ENCODE measurements at regions not wholly inside any gene's neighbourhood (a gene's known extent, or its start where the extent isn't known, plus 50 kb on each side); places are given as distances from the start of the nearest gene placed in this dataset.
"Not testable (repeated sequence)": the region's sequence is repeated elsewhere in the genome, so short reads cannot be mapped to it uniquely, and the experiment has no call there.

GRCh38 chr1:196366-196765 lies 255.1 kb downstream of the OR4F29 start:
- POLR2A ChIA-PET; H3K27ac ChIP-seq (ENCODE audit: extremely low read depth, low read depth, low read length); H3K36me3 ChIP-seq (ENCODE audit: control insufficient read depth in 2 of 2, insufficient read depth in 1 of 2, low read length in 2 of 2); H3K4me1 ChIP-seq (ENCODE audit: control insufficient read depth, insufficient read depth, low read length); CTCF ChIA-PET; H3K9me3 ChIP-seq (ENCODE audit: control insufficient read depth, insufficient read depth, low read depth, low read length); H3K4me3 ChIP-seq (ENCODE audit: low read depth, low read length): not testable (repeated sequence)

- H3K4me1 ChIP-seq (ENCODE audit: control insufficient read depth, insufficient read depth, low read length); H3K36me3 ChIP-seq (ENCODE audit: control insufficient read depth in 2 of 2, insufficient read depth in 1 of 2, low read length in 2 of 2); H3K9me3 ChIP-seq (ENCODE audit: control insufficient read depth, insufficient read depth, low read depth, low read length); CTCF ChIA-PET; POLR2A ChIA-PET; H3K4me3 ChIP-seq (ENCODE audit: low read depth, low read length); H3K27ac ChIP-seq (ENCODE audit: extremely low read depth, low read depth, low read length): not testable (repeated sequence)
Measured at GRCh38 chr1:191296-192049, 260.0 kb downstream of the OR4F29 start.

- H3K9me3 ChIP-seq (ENCODE audit: control insufficient read depth, insufficient read depth, low read depth, low read length); H3K4me1 ChIP-seq (ENCODE audit: control insufficient read depth, insufficient read depth, low read length); H3K4me3 ChIP-seq (ENCODE audit: low read depth, low read length); H3K27ac ChIP-seq (ENCODE audit: extremely low read depth, low read depth, low read length); POLR2A ChIA-PET; CTCF ChIA-PET; H3K36me3 ChIP-seq (ENCODE audit: control insufficient read depth in 2 of 2, insufficient read depth in 1 of 2, low read length in 2 of 2): not testable (repeated sequence)
Measured at GRCh38 chr1:190678-191077, 260.8 kb downstream of the OR4F29 start.

GRCh38 chr1:189915-190314 lies 261.6 kb downstream of the OR4F29 start:
- H3K4me1 ChIP-seq (ENCODE audit: control insufficient read depth, insufficient read depth, low read length); H3K27ac ChIP-seq (ENCODE audit: extremely low read depth, low read depth, low read length); H3K36me3 ChIP-seq (ENCODE audit: control insufficient read depth in 2 of 2, insufficient read depth in 1 of 2, low read length in 2 of 2); POLR2A ChIA-PET; H3K9me3 ChIP-seq (ENCODE audit: control insufficient read depth, insufficient read depth, low read depth, low read length); H3K4me3 ChIP-seq (ENCODE audit: low read depth, low read length); CTCF ChIA-PET: not testable (repeated sequence)

GRCh38 chr1:189270-189669 lies 262.2 kb downstream of the OR4F29 start:
- H3K9me3 ChIP-seq (ENCODE audit: control insufficient read depth, insufficient read depth, low read depth, low read length); H3K4me1 ChIP-seq (ENCODE audit: control insufficient read depth, insufficient read depth, low read length); H3K36me3 ChIP-seq (ENCODE audit: control insufficient read depth in 2 of 2, insufficient read depth in 1 of 2, low read length in 2 of 2); H3K4me3 ChIP-seq (ENCODE audit: low read depth, low read length); CTCF ChIA-PET; POLR2A ChIA-PET; H3K27ac ChIP-seq (ENCODE audit: extremely low read depth, low read depth, low read length): not testable (repeated sequence)

GRCh38 chr1:187298-187697 lies 264.2 kb downstream of the OR4F29 start:
- H3K27ac ChIP-seq (ENCODE audit: extremely low read depth, low read depth, low read length); H3K9me3 ChIP-seq (ENCODE audit: control insufficient read depth, insufficient read depth, low read depth, low read length); H3K4me3 ChIP-seq (ENCODE audit: low read depth, low read length); POLR2A ChIA-PET; H3K4me1 ChIP-seq (ENCODE audit: control insufficient read depth, insufficient read depth, low read length); H3K36me3 ChIP-seq (ENCODE audit: control insufficient read depth in 2 of 2, insufficient read depth in 1 of 2, low read length in 2 of 2); CTCF ChIA-PET: not testable (repeated sequence)

GRCh38 chr1:186691-187131 lies 264.8 kb downstream of the OR4F29 start:
- POLR2A ChIA-PET; H3K9me3 ChIP-seq (ENCODE audit: control insufficient read depth, insufficient read depth, low read depth, low read length); CTCF ChIA-PET; H3K27ac ChIP-seq (ENCODE audit: extremely low read depth, low read depth, low read length); H3K36me3 ChIP-seq (ENCODE audit: control insufficient read depth in 2 of 2, insufficient read depth in 1 of 2, low read length in 2 of 2); H3K4me1 ChIP-seq (ENCODE audit: control insufficient read depth, insufficient read depth, low read length); H3K4me3 ChIP-seq (ENCODE audit: low read depth, low read length): not testable (repeated sequence)

- POLR2A ChIA-PET; CTCF ChIA-PET; H3K27ac ChIP-seq (ENCODE audit: extremely low read depth, low read depth, low read length); H3K4me1 ChIP-seq (ENCODE audit: control insufficient read depth, insufficient read depth, low read length); H3K4me3 ChIP-seq (ENCODE audit: low read depth, low read length); H3K9me3 ChIP-seq (ENCODE audit: control insufficient read depth, insufficient read depth, low read depth, low read length); H3K36me3 ChIP-seq (ENCODE audit: control insufficient read depth in 2 of 2, insufficient read depth in 1 of 2, low read length in 2 of 2): not testable (repeated sequence)
Measured at GRCh38 chr1:186223-186622, 265.3 kb downstream of the OR4F29 start.

GRCh38 chr1:185526-185925 lies 266.0 kb downstream of the OR4F29 start:
- CTCF ChIA-PET; H3K36me3 ChIP-seq (ENCODE audit: control insufficient read depth in 2 of 2, insufficient read depth in 1 of 2, low read length in 2 of 2); H3K27ac ChIP-seq (ENCODE audit: extremely low read depth, low read depth, low read length); H3K9me3 ChIP-seq (ENCODE audit: control insufficient read depth, insufficient read depth, low read depth, low read length); POLR2A ChIA-PET; H3K4me1 ChIP-seq (ENCODE audit: control insufficient read depth, insufficient read depth, low read length); H3K4me3 ChIP-seq (ENCODE audit: low read depth, low read length): not testable (repeated sequence)

- CTCF ChIA-PET; H3K27ac ChIP-seq (ENCODE audit: extremely low read depth, low read depth, low read length); H3K36me3 ChIP-seq (ENCODE audit: control insufficient read depth in 2 of 2, insufficient read depth in 1 of 2, low read length in 2 of 2); H3K4me3 ChIP-seq (ENCODE audit: low read depth, low read length); H3K4me1 ChIP-seq (ENCODE audit: control insufficient read depth, insufficient read depth, low read length); POLR2A ChIA-PET; H3K9me3 ChIP-seq (ENCODE audit: control insufficient read depth, insufficient read depth, low read depth, low read length): not testable (repeated sequence)
Measured at GRCh38 chr1:184336-184686, 267.2 kb downstream of the OR4F29 start.

GRCh38 chr1:183620-184335 lies 267.7 kb downstream of the OR4F29 start:
- POLR2A ChIA-PET; H3K36me3 ChIP-seq (ENCODE audit: control insufficient read depth in 2 of 2, insufficient read depth in 1 of 2, low read length in 2 of 2); H3K4me1 ChIP-seq (ENCODE audit: control insufficient read depth, insufficient read depth, low read length); CTCF ChIA-PET; H3K4me3 ChIP-seq (ENCODE audit: low read depth, low read length); H3K27ac ChIP-seq (ENCODE audit: extremely low read depth, low read depth, low read length); H3K9me3 ChIP-seq (ENCODE audit: control insufficient read depth, insufficient read depth, low read depth, low read length): not testable (repeated sequence)

Data from HEK293 (cell line).